ENCODE measurements at regions not wholly inside any gene's neighbourhood (a gene's known extent, or its start where the extent isn't known, plus 50 kb on each side); places are given as distances from the start of the nearest gene placed in this dataset.

DNA sequence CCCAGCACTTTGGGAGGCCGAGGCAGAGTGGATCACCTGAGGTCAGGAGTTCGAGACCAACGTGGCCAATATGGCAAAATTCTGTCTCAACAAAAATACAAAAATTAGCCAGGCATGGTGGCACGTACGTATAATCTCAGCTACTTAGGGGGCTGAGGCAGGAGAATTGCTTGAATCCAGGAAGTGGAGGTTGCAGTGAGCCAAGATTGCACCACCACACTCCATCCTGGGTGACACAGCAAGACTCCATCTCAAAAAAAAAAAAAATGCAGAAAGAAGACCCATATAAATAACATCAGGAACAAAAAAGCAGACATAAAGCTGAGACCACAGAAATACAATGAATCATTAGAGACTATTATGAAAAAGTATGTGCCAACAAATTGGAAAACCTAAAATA lies 235.2 kb upstream of the VEPH1 start:
- H3K4ac ChIP-seq (replicated peaks; ENCODE audit: insufficient read length, low read depth, low read length) = no peak overlapping the region
- H2BK120ac ChIP-seq (replicated peaks; ENCODE audit: low read depth, low read length) = no peak overlapping the region
- CTCF ChIA-PET (ENCODE audit: partially characterized antibody) = interaction anchor here (0.6 to 1.2 kb wide), 2 partner anchors 33 to 1408 kb away, joined by 3 read pairs; no protein-coding TSS in a partner anchor
- H3K14ac ChIP-seq (ENCODE audit: insufficient read length) = no peak overlapping the region
- no peaks in the 10 kb centered on the region for H3K79me1 ChIP-seq (ENCODE audit: low read depth, low read length)
- no peak overlapping the region for H2AFZ ChIP-seq (ENCODE audit: low read length)
- no peaks in the 10 kb centered on the region for H3K9me3 ChIP-seq (ENCODE audit: insufficient read depth in 2 of 2, low read depth in 1 of 2, low read length in 1 of 2)
- H4K91ac ChIP-seq (replicated peaks; ENCODE audit: insufficient read length, low read length) = no peak overlapping the region
- no peak for TF ChIP-seq EGR1 (IDR thresholded peaks at IDR 0.05; ENCODE audit: borderline replicate concordance, low read depth, low read length)
- no peak for TF ChIP-seq RFX5 (IDR thresholded peaks at IDR 0.05; ENCODE audit: borderline replicate concordance, low read depth, low read length)
- no peak for TF ChIP-seq CBX8 (IDR thresholded peaks at IDR 0.05; ENCODE audit: borderline replicate concordance, low read depth, low read length)
- no peak for TF ChIP-seq KDM4A (IDR thresholded peaks at IDR 0.05; ENCODE audit: low read depth, low read length, severe bottlenecking)
- TF ChIP-seq, protein P1, sequence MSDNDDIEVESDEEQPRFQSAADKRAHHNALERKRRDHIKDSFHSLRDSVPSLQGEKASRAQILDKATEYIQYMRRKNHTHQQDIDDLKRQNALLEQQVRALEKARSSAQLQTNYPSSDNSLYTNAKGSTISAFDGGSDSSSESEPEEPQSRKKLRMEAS (IDR thresholded peaks at IDR 0.05) = no peak
- no peak for TF ChIP-seq NRF1 (IDR thresholded peaks at IDR 0.05; ENCODE audit: low read depth, low read length)
- no peak for TF ChIP-seq TAF7 (optimal IDR thresholded peaks at IDR 0.05; ENCODE audit: borderline replicate concordance, low read depth, low read length)
- no peak for TF ChIP-seq EZH2 (IDR thresholded peaks at IDR 0.05; ENCODE audit: low read depth, low read length, severe bottlenecking)
- no peak for TF ChIP-seq TBP (IDR thresholded peaks at IDR 0.05; ENCODE audit: low read depth, low read length)
- TF ChIP-seq HDAC6 (IDR thresholded peaks at IDR 0.05; ENCODE audit: low read depth, low read length) = no peak
- TF ChIP-seq POU5F1 (IDR thresholded peaks at IDR 0.05; ENCODE audit: low read depth, low read length) = no peak
- TF ChIP-seq RXRA (IDR thresholded peaks at IDR 0.05; ENCODE audit: insufficient read depth, low read depth, low read length) = no peak
- TF ChIP-seq SIX5 (IDR thresholded peaks at IDR 0.05; ENCODE audit: low read depth, low read length) = no peak
- TF ChIP-seq RBBP5 (IDR thresholded peaks at IDR 0.05; ENCODE audit: borderline replicate concordance, low read depth, low read length) = no peak
- TF ChIP-seq YY1 (IDR thresholded peaks at IDR 0.05; ENCODE audit: low read depth, low read length) = no peak
- no peak for TF ChIP-seq SRF (IDR thresholded peaks at IDR 0.05; ENCODE audit: low read depth, low read length)
- no peak for DNase-seq (ENCODE audit: low read depth in 1 of 2, low spot score in 2 of 2)
- no peak overlapping the region for H4K8ac ChIP-seq (ENCODE audit: extremely low read depth, insufficient read depth, low read length)
- no peak overlapping the region for H4K5ac ChIP-seq (ENCODE audit: insufficient read length, low read depth, low read length)
- H2AK5ac ChIP-seq (ENCODE audit: low read depth, low read length) = no peak overlapping the region
- H3K4me1 ChIP-seq (replicated peaks in 1 of 4; ENCODE audit: control insufficient read depth in 3 of 4, insufficient read depth in 4 of 4, low read length in 3 of 4) = no peaks in the 10 kb centered on the region
- no peak for FAIRE-seq
- 93% methylated on average over 5 of the region's 5 CpGs; no CpG with 5 or more reads in 1 of the 2 experiments for WGBS, 2 experiments (ENCODE audit: extremely low coverage in 1 of 2, insufficient coverage in 1 of 2, insufficient read length in 1 of 2, insufficient replicate concordance in 2 of 2, low coverage in 1 of 2, low lambda C conversion rate in 2 of 2, missing lambda C conversion rate in 1 of 2)
- POLR2A ChIA-PET (ENCODE audit: partially characterized antibody) = no interaction called here
- no peak overlapping the region for H3K27ac ChIP-seq (ENCODE audit: low read depth, low read length)
- no peak overlapping the region for H3K23ac ChIP-seq (ENCODE audit: insufficient read length)
- no peaks in the 10 kb centered on the region for H4K20me1 ChIP-seq (replicated peaks in 1 of 2; ENCODE audit: control insufficient read depth in 1 of 2, insufficient read depth in 2 of 2, low read length in 2 of 2)
- no peak overlapping the region for H2BK5ac ChIP-seq (ENCODE audit: low read depth, low read length)
- no peaks in the 10 kb centered on the region for H3K79me2 ChIP-seq (ENCODE audit: control insufficient read depth in 1 of 2, insufficient read depth in 2 of 2, low read length in 2 of 2)
- no peak overlapping the region for H3K18ac ChIP-seq (ENCODE audit: extremely low read depth, low read length)
- H3K4me2 ChIP-seq (ENCODE audit: insufficient read depth in 1 of 2, low read depth in 2 of 2, low read length in 2 of 2) = no peak overlapping the region
- no peak overlapping the region for H3K56ac ChIP-seq (replicated peaks; ENCODE audit: insufficient read length, low read depth, low read length)
- no peak overlapping the region for H2BK20ac ChIP-seq (ENCODE audit: low read length)
- H3K27me3 ChIP-seq (replicated peaks in 1 of 4; ENCODE audit: control insufficient read depth in 3 of 4, extremely low read depth in 1 of 4, insufficient read depth in 3 of 4, low read length in 3 of 4) = no peaks in the 10 kb centered on the region
- H3K4me3 ChIP-seq (ENCODE audit: extremely low read depth in 1 of 4, insufficient read depth in 2 of 4, low read depth in 3 of 4, low read length in 4 of 4) = no peak overlapping the region
- H2BK12ac ChIP-seq (ENCODE audit: low read depth, low read length) = no peak overlapping the region
- H3K36me3 ChIP-seq (ENCODE audit: control insufficient read depth in 2 of 4, insufficient read depth in 4 of 4, low read length in 3 of 4) = no peaks in the 10 kb centered on the region
- H3K9ac ChIP-seq (replicated peaks in 1 of 4; ENCODE audit: extremely low read depth in 1 of 4, low read depth in 3 of 4, low read length in 3 of 4) = no peak overlapping the region
- H2BK15ac ChIP-seq (ENCODE audit: low read length) = no peak overlapping the region
- no peaks in the 10 kb centered on the region for H3K23me2 ChIP-seq (ENCODE audit: low read depth, low read length)
